ENCODE measurements at regions not wholly inside any gene's neighbourhood (a gene's known extent, or its start where the extent isn't known, plus 50 kb on each side); places are given as distances from the start of the nearest gene placed in this dataset.

GRCh38 chr10:107583974-107584373 lies 419.5 kb upstream of the SORCS1 start:
- H3K36me3 Mint-ChIP-seq, result peaks cover 4% of the 10 kb centered on the region
- no peak for DNase-seq (ENCODE audit: extremely low spot score, unreplicated experiment)
- H3K27ac Mint-ChIP-seq, result no peak overlapping the region
- no peak for TF ChIP-seq CTCF (conservative IDR thresholded peaks at IDR 0.05)
- H3K4me3 Mint-ChIP-seq, result no peak overlapping the region
- no peaks in the 10 kb centered on the region for H3K4me1 Mint-ChIP-seq (ENCODE audit: unreplicated experiment)
- H3K27me3 Mint-ChIP-seq, result no peaks in the 10 kb centered on the region
- no peaks in the 10 kb centered on the region for H3K9me3 Mint-ChIP-seq

GRCh38 chr10:107579970-107580369 lies 415.5 kb upstream of the SORCS1 start:
- H3K4me1 Mint-ChIP-seq (ENCODE audit: unreplicated experiment), result peaks cover 6% of the 10 kb centered on the region

GRCh38 chr10:107577221-107577620 lies 412.7 kb upstream of the SORCS1 start:
- H3K4me3 Mint-ChIP-seq, result no peak overlapping the region
- DNase-seq (ENCODE audit: extremely low spot score, unreplicated experiment), result no peak
- no peak overlapping the region for H3K27ac Mint-ChIP-seq
- peaks cover 16% of the 10 kb centered on the region for H3K27me3 Mint-ChIP-seq
- H3K9me3 Mint-ChIP-seq, result no peaks in the 10 kb centered on the region
- no peaks in the 10 kb centered on the region for H3K36me3 Mint-ChIP-seq
- no peak for TF ChIP-seq CTCF (conservative IDR thresholded peaks at IDR 0.05)
- peaks cover 6% of the 10 kb centered on the region for H3K4me1 Mint-ChIP-seq (ENCODE audit: unreplicated experiment)

More at GRCh38 chr10:107579970-107580369, 415.5 kb upstream of the SORCS1 start:
- peaks cover 12% of the 10 kb centered on the region for H3K27me3 Mint-ChIP-seq
- H3K27ac Mint-ChIP-seq, result no peak overlapping the region
- no peak overlapping the region for H3K4me3 Mint-ChIP-seq
- DNase-seq (ENCODE audit: extremely low spot score, unreplicated experiment), result no peak
- TF ChIP-seq CTCF (conservative IDR thresholded peaks at IDR 0.05), result no peak
- no peaks in the 10 kb centered on the region for H3K36me3 Mint-ChIP-seq
- no peaks in the 10 kb centered on the region for H3K9me3 Mint-ChIP-seq

GRCh38 chr10:107576746-107577145 lies 412.2 kb upstream of the SORCS1 start:
- DNase-seq (ENCODE audit: extremely low spot score, unreplicated experiment), result no peak
- H3K9me3 Mint-ChIP-seq, result no peaks in the 10 kb centered on the region
- H3K27me3 Mint-ChIP-seq, result peaks cover 16% of the 10 kb centered on the region
- no peaks in the 10 kb centered on the region for H3K36me3 Mint-ChIP-seq
- no peak overlapping the region for H3K27ac Mint-ChIP-seq
- no peak for TF ChIP-seq CTCF (conservative IDR thresholded peaks at IDR 0.05)
- H3K4me1 Mint-ChIP-seq (ENCODE audit: unreplicated experiment), result peaks cover 6% of the 10 kb centered on the region
- H3K4me3 Mint-ChIP-seq, result no peak overlapping the region

- Mint-ChIP-seq H3K27ac (no peak overlapping the region), H3K4me3 (no peak overlapping the region), H3K4me1 (ENCODE audit: unreplicated experiment) (no peaks in the 10 kb centered on the region), H3K27me3 (no peaks in the 10 kb centered on the region), H3K9me3 (peaks cover 12% of the 10 kb centered on the region), H3K36me3 (no peaks in the 10 kb centered on the region)
- no peak for TF ChIP-seq CTCF (conservative IDR thresholded peaks at IDR 0.05)
- DNase-seq (ENCODE audit: extremely low spot score, unreplicated experiment), result no peak
Observed at GRCh38 chr10:107565014-107565413, 400.5 kb upstream of the SORCS1 start.

GRCh38 chr10:107561136-107561650 lies 396.7 kb upstream of the SORCS1 start:
- DNase-seq (ENCODE audit: extremely low spot score, unreplicated experiment), result no peak
- Mint-ChIP-seq H3K9me3 (no peaks in the 10 kb centered on the region), H3K27me3 (peaks cover 6% of the 10 kb centered on the region)

More at GRCh38 chr10:107561136-107561650, 396.7 kb upstream of the SORCS1 start:
- Mint-ChIP-seq H3K4me3 (no peak overlapping the region), H3K4me1 (ENCODE audit: unreplicated experiment) (no peaks in the 10 kb centered on the region), H3K27ac (no peak overlapping the region), H3K36me3 (no peaks in the 10 kb centered on the region)
- TF ChIP-seq CTCF (conservative IDR thresholded peaks at IDR 0.05), result no peak

Data from type B pancreatic cell (in vitro differentiated cells).